ENCODE measurements at regions not wholly inside any gene's neighbourhood (a gene's known extent, or its start where the extent isn't known, plus 50 kb on each side); places are given as distances from the start of the nearest gene placed in this dataset.
"Not testable (repeated sequence)": the region's sequence is repeated elsewhere in the genome, so short reads cannot be mapped to it uniquely, and the experiment has no call there.

DNA sequence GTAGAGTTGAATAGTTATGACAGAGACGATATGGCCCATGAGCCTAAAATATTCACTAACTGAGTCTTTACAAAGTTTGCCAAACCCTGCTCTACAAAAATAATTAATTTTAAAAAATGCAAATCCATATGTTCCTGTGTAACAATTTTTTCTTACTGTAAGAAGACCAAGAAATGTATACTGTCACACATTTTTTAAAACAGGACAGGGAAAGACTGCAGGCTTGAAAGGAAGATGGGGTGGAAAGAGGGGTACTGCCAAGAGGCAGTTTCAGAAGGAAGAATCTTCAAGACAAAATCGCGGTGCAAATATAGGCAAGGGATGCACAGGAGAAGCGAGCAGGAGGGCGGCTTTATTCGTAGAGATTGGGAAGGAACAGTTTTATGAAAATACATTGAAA lies 115.7 kb upstream of the KLHL1 start:
- no peak for FAIRE-seq

GRCh38 chr13:70222926-70223325 lies 114.7 kb upstream of the KLHL1 start:
- FAIRE-seq: no peak

GRCh38 chr13:70218618-70219017 lies 110.4 kb upstream of the KLHL1 start:
- no peak for FAIRE-seq

GRCh38 chr13:70208968-70209367 lies 100.7 kb upstream of the KLHL1 start:
- not testable (repeated sequence) for FAIRE-seq

GRCh38 chr13:70206671-70207070 lies 98.4 kb upstream of the KLHL1 start:
- FAIRE-seq: no peak

DNA sequence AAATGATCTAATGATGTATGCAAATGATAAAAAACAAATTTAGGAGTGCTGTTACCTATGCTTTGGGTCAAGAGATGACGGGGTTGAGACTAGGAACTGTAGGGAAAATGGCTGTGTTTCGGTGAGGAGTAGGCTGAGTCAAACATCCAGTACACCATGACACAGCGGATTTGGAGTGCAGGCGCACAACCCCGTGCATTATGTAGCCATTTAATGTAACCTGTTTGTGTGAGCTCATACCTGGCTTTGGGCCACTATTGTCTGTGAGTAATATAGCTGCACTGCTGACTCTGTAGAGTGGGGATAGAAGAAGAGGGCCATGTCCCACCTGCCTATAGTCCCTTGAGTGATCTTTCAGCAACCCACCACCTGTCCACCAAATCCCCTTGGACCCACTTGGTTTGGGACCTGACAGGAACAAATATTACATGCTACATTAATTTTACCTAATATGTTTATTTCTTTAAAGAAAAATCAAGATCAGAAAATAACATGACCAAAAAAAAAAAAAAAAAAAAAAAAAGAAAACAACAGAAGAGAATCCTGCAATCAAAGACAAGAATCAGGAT lies 95.5 kb upstream of the KLHL1 start:
- no peak for FAIRE-seq

DNA sequence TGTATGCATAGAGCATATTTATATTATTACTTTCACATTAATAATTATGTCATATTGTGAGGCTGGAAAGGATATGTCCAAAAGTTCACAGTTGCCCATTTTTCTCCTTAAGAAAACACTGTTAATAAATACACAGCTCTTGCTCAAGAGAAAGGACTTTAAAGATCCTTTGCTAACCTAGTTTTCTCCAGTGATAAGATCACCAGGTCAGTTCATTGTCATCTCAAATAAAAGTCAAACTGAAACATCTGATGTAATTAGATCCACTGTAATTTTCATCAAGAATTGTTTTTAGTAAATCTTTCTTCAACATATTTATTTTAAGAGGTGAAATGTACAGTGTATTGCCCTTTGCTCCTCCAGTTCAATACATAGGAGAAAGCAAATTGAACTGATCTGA lies 82.8 kb upstream of the KLHL1 start:
- FAIRE-seq: no peak

- no peak for FAIRE-seq
Measured at GRCh38 chr13:70189981-70190380, 81.7 kb upstream of the KLHL1 start.

GRCh38 chr13:70188567-70188966 lies 80.3 kb upstream of the KLHL1 start:
- FAIRE-seq: no peak

DNA sequence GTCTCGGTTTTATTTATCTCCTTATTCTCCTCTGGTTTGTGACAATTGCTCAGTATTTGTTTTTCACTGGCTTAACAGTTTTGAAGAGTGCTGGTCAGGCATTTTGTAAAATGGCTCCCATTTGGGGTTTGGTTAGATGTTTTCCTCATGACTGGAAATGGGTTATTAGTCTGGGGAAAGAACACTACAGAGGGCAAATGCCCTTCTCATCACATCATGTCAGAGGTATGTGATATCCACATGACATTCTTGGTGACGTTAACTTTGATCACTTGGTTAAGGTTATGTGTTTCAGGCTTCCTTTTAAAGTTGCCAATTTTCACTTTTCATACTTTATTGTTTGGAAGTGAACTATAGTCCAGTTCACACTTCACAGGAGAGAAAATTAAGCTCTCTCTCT lies 74.8 kb upstream of the KLHL1 start:
- FAIRE-seq: no peak
